ENCODE measurements at regions not wholly inside any gene's neighbourhood (a gene's known extent, or its start where the extent isn't known, plus 50 kb on each side); places are given as distances from the start of the nearest gene placed in this dataset.
"Not testable (repeated sequence)": the region's sequence is repeated elsewhere in the genome, so short reads cannot be mapped to it uniquely, and the experiment has no call there.

GRCh38 chr16:6725634-6726331 lies 606.9 kb upstream of the RBFOX1 start:
- no peak overlapping the region for H3K27ac ChIP-seq (ENCODE audit: low read depth in 1 of 2, low read length in 1 of 2)
- TF ChIP-seq, protein P1, sequence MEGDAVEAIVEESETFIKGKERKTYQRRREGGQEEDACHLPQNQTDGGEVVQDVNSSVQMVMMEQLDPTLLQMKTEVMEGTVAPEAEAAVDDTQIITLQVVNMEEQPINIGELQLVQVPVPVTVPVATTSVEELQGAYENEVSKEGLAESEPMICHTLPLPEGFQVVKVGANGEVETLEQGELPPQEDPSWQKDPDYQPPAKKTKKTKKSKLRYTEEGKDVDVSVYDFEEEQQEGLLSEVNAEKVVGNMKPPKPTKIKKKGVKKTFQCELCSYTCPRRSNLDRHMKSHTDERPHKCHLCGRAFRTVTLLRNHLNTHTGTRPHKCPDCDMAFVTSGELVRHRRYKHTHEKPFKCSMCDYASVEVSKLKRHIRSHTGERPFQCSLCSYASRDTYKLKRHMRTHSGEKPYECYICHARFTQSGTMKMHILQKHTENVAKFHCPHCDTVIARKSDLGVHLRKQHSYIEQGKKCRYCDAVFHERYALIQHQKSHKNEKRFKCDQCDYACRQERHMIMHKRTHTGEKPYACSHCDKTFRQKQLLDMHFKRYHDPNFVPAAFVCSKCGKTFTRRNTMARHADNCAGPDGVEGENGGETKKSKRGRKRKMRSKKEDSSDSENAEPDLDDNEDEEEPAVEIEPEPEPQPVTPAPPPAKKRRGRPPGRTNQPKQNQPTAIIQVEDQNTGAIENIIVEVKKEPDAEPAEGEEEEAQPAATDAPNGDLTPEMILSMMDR (IDR thresholded peaks at IDR 0.05; ENCODE audit: control extremely low read depth, extremely low read depth) = no peak
- H3K9me3 ChIP-seq (ENCODE audit: control insufficient read depth in 4 of 4, insufficient read depth in 3 of 4, low read length in 3 of 4) = peaks cover 0 to 4% (median 0%) of the 10 kb centered on the region in 4 donors
- no peaks in the 10 kb centered on the region for H3K27me3 ChIP-seq (ENCODE audit: control insufficient read depth in 3 of 3, insufficient read depth in 3 of 3, low read length in 2 of 3)
- no peak overlapping the region for H3K9ac ChIP-seq (ENCODE audit: insufficient read depth in 1 of 2, low read length in 2 of 2)
- 30 to 31% methylated on average over 7 of the region's 7 CpGs for WGBS, 2 donors
- ATAC-seq (ENCODE audit: insufficient read depth, low FRiP score) = no peak
- no peaks in the 10 kb centered on the region for H3K36me3 ChIP-seq (ENCODE audit: control insufficient read depth in 4 of 4, insufficient read depth in 4 of 4, low read length in 4 of 4)
- DNase-seq = peak in 2 of 3 donors; percentile 1 to 5
- H3K4me1 ChIP-seq (ENCODE audit: control insufficient read depth in 5 of 5, insufficient read depth in 5 of 5, low read length in 5 of 5) = no peaks in the 10 kb centered on the region
- no peak overlapping the region for H3K4me3 ChIP-seq

- DNase-seq; H3K9ac ChIP-seq (ENCODE audit: insufficient read depth in 1 of 2, low read length in 2 of 2); H3K9me3 ChIP-seq (ENCODE audit: control insufficient read depth in 4 of 4, insufficient read depth in 3 of 4, low read length in 3 of 4); H3K27me3 ChIP-seq (ENCODE audit: control insufficient read depth in 3 of 3, insufficient read depth in 3 of 3, low read length in 2 of 3); H3K4me1 ChIP-seq (ENCODE audit: control insufficient read depth in 5 of 5, insufficient read depth in 5 of 5, low read length in 5 of 5); H3K27ac ChIP-seq (ENCODE audit: low read depth in 1 of 2, low read length in 1 of 2); H3K4me3 ChIP-seq; ATAC-seq (ENCODE audit: insufficient read depth, low FRiP score); H3K36me3 ChIP-seq (ENCODE audit: control insufficient read depth in 4 of 4, insufficient read depth in 4 of 4, low read length in 4 of 4): not testable (repeated sequence)
- 84 to 86% methylated on average over 10 of the region's 10 CpGs for WGBS, 2 donors
Measured at GRCh38 chr16:6725206-6725605, 607.4 kb upstream of the RBFOX1 start.

GRCh38 chr16:6722786-6723185 lies 609.9 kb upstream of the RBFOX1 start:
- H3K36me3 ChIP-seq (ENCODE audit: control insufficient read depth in 4 of 4, insufficient read depth in 4 of 4, low read length in 4 of 4) = no peaks in the 10 kb centered on the region
- 46 to 63% methylated on average over 3 of the region's 3 CpGs for WGBS, 2 donors
- H3K27me3 ChIP-seq (ENCODE audit: control insufficient read depth in 3 of 3, insufficient read depth in 3 of 3, low read length in 2 of 3) = no peaks in the 10 kb centered on the region
- DNase-seq = no peak
- H3K27ac ChIP-seq (ENCODE audit: low read depth in 1 of 2, low read length in 1 of 2) = no peak overlapping the region
- TF ChIP-seq, protein P1 (IDR thresholded peaks at IDR 0.05; ENCODE audit: control extremely low read depth, extremely low read depth) = no peak
- no peak overlapping the region for H3K9ac ChIP-seq (ENCODE audit: insufficient read depth in 1 of 2, low read length in 2 of 2)
- H3K4me1 ChIP-seq (ENCODE audit: control insufficient read depth in 5 of 5, insufficient read depth in 5 of 5, low read length in 5 of 5) = no peaks in the 10 kb centered on the region
- H3K9me3 ChIP-seq (ENCODE audit: control insufficient read depth in 4 of 4, insufficient read depth in 3 of 4, low read length in 3 of 4) = peaks cover 0 to 4% (median 0%) of the 10 kb centered on the region in 4 donors
- ATAC-seq (ENCODE audit: insufficient read depth, low FRiP score) = no peak
- no peak overlapping the region for H3K4me3 ChIP-seq

- DNase-seq = no peak
- TF ChIP-seq, protein P1 (IDR thresholded peaks at IDR 0.05; ENCODE audit: control extremely low read depth, extremely low read depth) = no peak
- Histone ChIP-seq H3K27me3 (ENCODE audit: control insufficient read depth in 3 of 3, insufficient read depth in 3 of 3, low read length in 2 of 3) (no peaks in the 10 kb centered on the region), H3K4me3 (no peak overlapping the region), H3K9me3 (ENCODE audit: control insufficient read depth in 4 of 4, insufficient read depth in 3 of 4, low read length in 3 of 4) (no peaks in the 10 kb centered on the region), H3K4me1 (ENCODE audit: control insufficient read depth in 5 of 5, insufficient read depth in 5 of 5, low read length in 5 of 5) (no peaks in the 10 kb centered on the region), H3K27ac (ENCODE audit: low read depth in 1 of 2, low read length in 1 of 2) (no peak overlapping the region), H3K36me3 (ENCODE audit: control insufficient read depth in 4 of 4, insufficient read depth in 4 of 4, low read length in 4 of 4) (no peaks in the 10 kb centered on the region), H3K9ac (ENCODE audit: insufficient read depth in 1 of 2, low read length in 2 of 2) (no peak overlapping the region)
- ATAC-seq (ENCODE audit: insufficient read depth, low FRiP score) = no peak
- WGBS, 2 donors = 44 to 47% methylated on average over 3 of the region's 3 CpGs
Measured at GRCh38 chr16:6714510-6714909, 618.1 kb upstream of the RBFOX1 start.

Data from lung (tissue), 11 donors.